Activated T-helper 17 cell treated with anti-CD3 and anti-CD28 coated beads, Interleukin-2, amount 50 U/mL, for 72 hours (primary cell): ENCODE measurements at regions not wholly inside any gene's neighbourhood (a gene's known extent, or its start where the extent isn't known, plus 50 kb on each side); places are given as distances from the start of the nearest gene placed in this dataset.

ENCODE experiments used
- ATAC-seq: fragments of 150-1000 bp; cut with Tn5 transposase; replicated peaks from 2 replicates; pipeline ENCODE4 v1.10.0; 2021; ENCODE audit warnings: mild to moderate bottlenecking, moderate library complexity
- H3K27ac Mint-ChIP-seq: one replicate; pipeline ENCODE4 v1.8.0; 2022; ENCODE audit warnings: mixed read lengths
- H3K27me3 Mint-ChIP-seq: one replicate; pipeline ENCODE4 v1.8.0; 2022; ENCODE audit warnings: mixed read lengths
- H3K36me3 Mint-ChIP-seq: one replicate; pipeline ENCODE4 v1.8.0; 2022; ENCODE audit warnings: low read depth, mild to moderate bottlenecking, mixed read lengths
- H3K4me1 Mint-ChIP-seq: one replicate; pipeline ENCODE4 v1.8.0; 2022; ENCODE audit warnings: mixed read lengths
- H3K4me3 Mint-ChIP-seq: one replicate; pipeline ENCODE4 v1.8.0; 2022; ENCODE audit warnings: mild to moderate bottlenecking, mixed read lengths
- H3K9me3 Mint-ChIP-seq: one replicate; pipeline ENCODE4 v1.8.0; 2022; ENCODE audit warnings: mixed read lengths

DNA sequence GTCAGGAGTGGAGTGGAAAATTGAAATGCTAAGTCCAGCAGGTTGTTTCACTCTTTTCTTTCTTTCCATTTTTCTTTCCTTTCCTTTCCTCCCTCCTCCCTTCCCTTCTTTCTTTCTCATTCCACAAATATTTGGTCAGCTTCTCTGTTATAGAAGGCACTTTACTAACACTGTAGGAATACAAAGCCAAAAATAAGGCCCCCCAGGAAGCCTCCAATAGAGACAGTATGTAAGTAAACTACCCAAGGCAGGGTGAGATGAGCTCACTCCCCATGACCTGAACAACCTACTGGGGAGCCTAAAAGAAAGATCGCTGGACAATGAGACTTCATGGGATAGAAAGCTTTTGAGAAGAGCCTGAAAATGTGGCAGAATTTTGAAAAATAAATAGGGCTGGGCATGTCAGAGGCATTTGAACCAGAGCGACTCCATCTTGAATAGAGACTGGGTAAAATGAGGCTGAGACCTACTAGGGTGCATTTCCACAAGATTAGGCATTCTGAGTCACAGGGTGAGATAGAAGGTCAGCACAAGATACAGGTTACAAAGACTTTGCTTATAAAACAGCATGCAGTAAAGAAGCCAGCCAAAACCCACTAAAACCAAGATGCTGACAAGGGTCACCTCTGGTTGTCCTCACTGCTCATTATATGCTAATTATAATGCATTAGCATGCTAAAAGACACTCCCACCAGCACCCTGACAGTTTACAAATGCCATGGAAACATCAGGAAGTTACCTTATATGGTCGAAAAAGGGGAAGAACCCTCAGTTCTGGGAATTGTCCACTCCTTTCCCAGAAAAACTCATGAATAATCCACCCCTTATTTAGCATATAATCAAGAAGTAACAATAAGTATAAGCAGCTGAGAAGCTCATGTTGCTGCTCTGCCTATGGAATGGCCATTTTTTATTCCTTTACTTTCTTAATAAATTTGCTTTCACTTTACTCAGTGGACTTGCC, 158.9 kb upstream of the EGFLAM start:
- no peak for ATAC-seq
- Mint-ChIP-seq H3K4me1 (no peaks in the 10 kb centered on the region), H3K4me3 (no peak overlapping the region), H3K27me3 (peaks cover 5% of the 10 kb centered on the region), H3K36me3 (no peaks in the 10 kb centered on the region), H3K27ac (no peak overlapping the region), H3K9me3 (no peaks in the 10 kb centered on the region)

DNA sequence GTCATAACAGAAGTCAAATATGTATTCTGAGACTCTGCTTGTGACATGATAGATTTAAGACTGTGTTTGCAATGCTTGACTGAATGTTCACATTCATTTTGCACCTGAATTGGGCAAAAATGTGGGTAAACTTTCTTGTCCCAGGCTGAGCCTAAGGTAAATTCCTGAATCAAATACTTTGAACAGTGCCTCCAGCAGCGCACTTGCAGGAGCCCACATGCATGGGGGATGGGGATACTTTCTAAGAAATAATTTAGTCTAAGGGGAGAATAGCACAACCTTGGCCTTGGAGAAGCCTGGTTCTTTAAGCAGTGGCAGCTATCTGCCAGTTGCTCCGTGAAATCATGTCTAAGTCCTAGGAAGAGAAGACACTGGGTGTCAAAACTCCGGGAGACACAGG, 163.5 kb upstream of the EGFLAM start:
- H3K36me3 Mint-ChIP-seq: no peaks in the 10 kb centered on the region
- peaks cover 3% of the 10 kb centered on the region for H3K9me3 Mint-ChIP-seq
- no peak overlapping the region for H3K27ac Mint-ChIP-seq
- ATAC-seq: no peak
- no peaks in the 10 kb centered on the region for H3K4me1 Mint-ChIP-seq
- H3K4me3 Mint-ChIP-seq: no peak overlapping the region
- peaks cover 9% of the 10 kb centered on the region for H3K27me3 Mint-ChIP-seq

DNA sequence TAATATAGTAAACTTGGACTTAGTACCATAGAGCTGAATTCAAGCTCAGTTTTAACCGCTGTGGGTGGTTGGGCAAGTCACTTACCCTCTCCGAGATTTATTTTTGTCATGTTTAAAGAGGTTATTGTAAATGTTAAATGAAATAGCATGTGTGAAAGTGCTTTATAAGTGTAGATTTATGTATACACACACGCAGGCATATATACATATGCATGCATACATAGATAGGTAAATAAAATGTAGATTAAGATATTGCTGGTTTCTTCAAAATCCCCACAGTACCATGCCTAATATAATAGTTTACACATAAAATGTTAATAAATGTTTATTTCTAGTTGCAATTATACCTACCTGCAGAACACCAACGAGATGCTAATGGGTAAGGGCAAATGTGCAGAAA, 164.5 kb upstream of the EGFLAM start:
- H3K27me3 Mint-ChIP-seq: peaks cover 9% of the 10 kb centered on the region
- no peak overlapping the region for H3K27ac Mint-ChIP-seq

DNA sequence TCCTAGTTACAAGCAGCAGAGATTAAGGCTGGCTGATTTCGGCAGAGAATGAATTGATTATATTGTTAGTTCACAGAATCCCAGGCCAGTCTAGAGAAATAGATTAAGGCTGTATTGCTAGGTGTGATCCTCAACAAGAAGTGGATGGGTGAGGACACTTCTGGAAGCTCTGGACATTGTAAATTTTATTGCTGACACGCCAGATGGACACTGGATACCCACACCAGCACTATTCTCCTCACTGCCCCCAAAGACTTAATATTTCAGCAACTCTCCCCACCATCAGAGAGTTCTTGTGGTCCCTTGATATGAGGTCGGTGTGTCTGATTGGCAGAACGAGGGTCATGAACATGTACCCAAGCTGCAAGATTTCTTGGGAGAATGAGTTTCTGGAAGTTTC, 171.6 kb upstream of the EGFLAM start:
- no peak for ATAC-seq
- Mint-ChIP-seq H3K9me3 (no peaks in the 10 kb centered on the region), H3K27ac (no peak overlapping the region), H3K4me3 (no peak overlapping the region), H3K27me3 (peaks cover 8% of the 10 kb centered on the region), H3K36me3 (no peaks in the 10 kb centered on the region), H3K4me1 (no peaks in the 10 kb centered on the region)

More for the DNA sequence above, 164.5 kb upstream of the EGFLAM start:
- H3K4me1 Mint-ChIP-seq: no peaks in the 10 kb centered on the region
- no peak for ATAC-seq
- peaks cover 3% of the 10 kb centered on the region for H3K9me3 Mint-ChIP-seq
- no peak overlapping the region for H3K4me3 Mint-ChIP-seq
- no peaks in the 10 kb centered on the region for H3K36me3 Mint-ChIP-seq

DNA sequence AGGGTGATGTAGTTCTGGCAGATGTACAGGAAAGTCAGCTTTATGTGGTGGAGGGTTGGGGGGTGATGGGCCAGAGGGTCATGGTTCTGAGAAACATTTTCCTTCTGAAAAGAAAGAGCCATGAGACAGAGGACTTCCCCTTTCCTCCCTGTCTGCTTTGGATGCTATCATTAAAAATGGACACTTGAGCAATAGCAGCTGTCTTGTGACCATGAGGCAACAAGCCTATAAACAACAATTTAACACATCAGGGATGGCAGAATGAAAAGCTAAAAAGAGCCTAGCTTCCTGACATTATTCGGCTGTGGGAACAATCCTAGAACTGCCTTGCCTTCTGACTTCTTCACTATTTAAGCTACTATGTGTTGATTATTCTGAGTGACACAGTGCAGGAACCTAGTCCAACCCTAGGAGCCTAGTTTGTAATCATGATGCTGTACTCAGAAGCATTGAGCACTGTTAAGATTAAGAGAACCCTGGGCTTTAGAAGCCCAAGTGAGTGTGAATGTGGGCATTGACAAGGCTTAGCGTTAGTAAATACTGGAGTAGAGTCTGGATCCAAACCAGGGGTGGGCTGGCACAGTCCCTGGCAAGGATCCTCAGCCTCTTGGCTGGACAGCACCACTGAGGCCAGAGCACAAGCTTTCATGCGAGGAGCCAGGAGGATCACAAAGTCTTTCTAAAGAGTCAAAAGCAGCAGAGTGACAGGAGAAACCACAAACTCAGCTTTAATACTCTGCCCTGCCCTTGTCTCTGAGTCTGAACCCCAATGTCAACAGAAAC, 178.5 kb upstream of the EGFLAM start:
- ATAC-seq: no peak
- Mint-ChIP-seq H3K36me3 (no peaks in the 10 kb centered on the region), H3K4me1 (no peaks in the 10 kb centered on the region), H3K27me3 (no peaks in the 10 kb centered on the region), H3K9me3 (no peaks in the 10 kb centered on the region), H3K4me3 (no peak overlapping the region), H3K27ac (no peak overlapping the region)

DNA sequence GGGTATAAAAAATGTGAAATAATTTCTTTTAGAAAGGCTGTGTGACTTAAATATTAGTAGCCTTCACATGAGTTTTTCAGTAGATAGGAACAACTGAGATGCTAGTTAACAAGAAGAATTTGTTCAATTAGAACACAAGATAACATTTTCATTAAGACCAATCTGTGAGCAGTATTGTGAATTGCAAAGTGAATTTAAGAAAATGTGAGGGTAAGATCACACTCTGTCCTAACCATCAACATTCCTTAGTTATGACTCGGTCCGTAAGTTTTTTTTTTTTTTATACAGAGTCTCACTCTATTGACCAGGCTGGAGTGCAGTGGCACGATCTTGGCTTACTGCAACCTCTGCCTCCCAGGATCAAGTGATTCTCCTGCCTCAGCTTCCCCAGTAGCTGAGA, 180.2 kb upstream of the EGFLAM start:
- no peak overlapping the region for H3K4me3 Mint-ChIP-seq
- no peaks in the 10 kb centered on the region for H3K27me3 Mint-ChIP-seq

DNA sequence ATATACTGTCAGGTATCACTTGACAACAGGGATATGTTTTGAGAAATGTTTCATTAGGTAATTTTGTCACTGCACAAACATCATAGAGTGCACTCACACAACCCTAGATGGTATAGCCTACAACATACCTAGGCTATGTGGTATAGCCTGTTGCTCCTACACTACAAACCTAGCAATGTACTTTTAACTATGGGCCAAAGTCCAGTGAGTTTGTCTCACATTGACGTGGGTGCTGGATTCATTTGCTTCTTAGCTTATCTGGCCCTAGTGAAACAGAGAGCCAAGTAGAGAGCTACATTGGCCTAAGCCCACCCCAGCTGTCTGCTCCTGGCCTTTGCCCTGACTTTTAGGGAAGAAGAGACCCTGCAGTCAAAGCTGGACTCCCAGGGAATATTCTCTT, 180.7 kb upstream of the EGFLAM start:
- H3K9me3 Mint-ChIP-seq: no peaks in the 10 kb centered on the region
- no peak for ATAC-seq
- H3K27ac Mint-ChIP-seq: no peak overlapping the region
- no peaks in the 10 kb centered on the region for H3K4me1 Mint-ChIP-seq
- H3K36me3 Mint-ChIP-seq: no peaks in the 10 kb centered on the region
- no peak overlapping the region for H3K4me3 Mint-ChIP-seq
- no peaks in the 10 kb centered on the region for H3K27me3 Mint-ChIP-seq

More for the DNA sequence above, 180.2 kb upstream of the EGFLAM start:
- H3K4me1 Mint-ChIP-seq: no peaks in the 10 kb centered on the region
- H3K9me3 Mint-ChIP-seq: no peaks in the 10 kb centered on the region
- no peak for ATAC-seq
- no peaks in the 10 kb centered on the region for H3K36me3 Mint-ChIP-seq
- H3K27ac Mint-ChIP-seq: no peak overlapping the region

DNA sequence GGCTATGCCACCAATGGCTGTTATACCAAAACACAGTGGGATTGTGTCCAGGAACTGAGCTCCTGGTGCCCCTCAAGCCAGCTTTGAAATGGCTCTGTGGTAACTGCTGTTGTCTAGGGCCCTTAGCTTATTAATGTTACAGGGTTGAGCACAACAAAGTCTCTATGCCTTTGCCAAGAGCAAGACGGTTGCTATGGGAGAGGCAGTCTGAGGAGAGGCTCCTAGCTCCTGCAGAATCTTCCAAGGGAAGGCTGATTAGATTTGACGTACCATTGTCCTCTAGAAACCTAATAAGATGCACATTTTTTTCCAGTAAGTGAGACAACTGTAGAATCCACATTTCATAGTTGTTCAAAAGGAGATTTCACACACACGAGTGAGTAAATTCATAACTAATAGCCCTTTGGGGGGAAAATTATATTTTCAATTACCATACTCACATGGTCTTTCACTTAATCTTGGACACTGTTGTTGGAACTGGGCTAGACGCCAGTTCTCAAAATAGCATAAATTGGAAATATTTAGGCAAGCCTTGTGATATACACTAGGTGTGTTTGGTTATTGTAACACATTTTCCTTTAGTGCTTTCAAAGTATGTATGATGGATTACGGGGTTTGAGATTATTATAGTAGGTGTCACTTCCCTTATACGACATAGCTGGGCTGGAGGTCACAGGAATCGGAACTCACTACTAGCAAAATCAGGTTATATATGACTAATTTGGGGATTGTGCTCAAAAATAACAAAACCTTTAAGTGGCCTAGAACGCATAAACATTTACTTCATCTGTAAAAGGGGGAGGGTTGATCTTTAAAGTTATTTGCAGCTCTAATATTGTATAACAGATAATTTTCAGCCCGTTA, 186.3 kb upstream of the EGFLAM start:
- Mint-ChIP-seq H3K4me3 (no peak overlapping the region), H3K27ac (no peak overlapping the region), H3K4me1 (no peaks in the 10 kb centered on the region), H3K27me3 (peaks cover 4% of the 10 kb centered on the region), H3K36me3 (no peaks in the 10 kb centered on the region), H3K9me3 (no peaks in the 10 kb centered on the region)
- ATAC-seq: no peak

DNA sequence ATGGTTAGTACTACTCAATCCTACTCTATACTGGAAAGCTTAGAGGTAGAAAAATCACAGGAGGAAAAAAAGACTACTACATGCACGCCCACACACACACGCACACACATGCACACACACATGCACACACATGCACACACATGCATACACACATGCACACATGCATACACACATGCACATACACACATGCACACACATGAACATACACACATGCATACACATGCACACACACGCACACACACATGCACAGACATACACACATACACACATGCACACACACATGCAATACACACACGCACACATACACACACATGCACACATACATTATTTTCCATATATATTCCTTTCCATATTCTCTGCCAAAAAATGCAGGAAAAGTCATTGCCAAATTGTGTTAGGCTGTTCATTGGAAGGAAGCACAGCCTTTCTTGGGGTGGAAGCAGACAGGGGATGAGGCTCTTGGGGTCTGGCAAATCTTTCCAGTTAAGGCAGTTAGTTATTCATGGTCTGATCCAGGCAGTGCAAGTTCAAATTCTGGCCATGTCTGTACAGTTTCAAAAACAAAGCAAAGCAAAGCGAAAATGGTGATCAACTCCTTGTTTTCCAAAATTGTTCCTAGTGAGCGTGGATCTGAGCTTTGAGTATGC, 187.9 kb upstream of the EGFLAM start:
- no peaks in the 10 kb centered on the region for H3K4me1 Mint-ChIP-seq
- no peak for ATAC-seq

DNA sequence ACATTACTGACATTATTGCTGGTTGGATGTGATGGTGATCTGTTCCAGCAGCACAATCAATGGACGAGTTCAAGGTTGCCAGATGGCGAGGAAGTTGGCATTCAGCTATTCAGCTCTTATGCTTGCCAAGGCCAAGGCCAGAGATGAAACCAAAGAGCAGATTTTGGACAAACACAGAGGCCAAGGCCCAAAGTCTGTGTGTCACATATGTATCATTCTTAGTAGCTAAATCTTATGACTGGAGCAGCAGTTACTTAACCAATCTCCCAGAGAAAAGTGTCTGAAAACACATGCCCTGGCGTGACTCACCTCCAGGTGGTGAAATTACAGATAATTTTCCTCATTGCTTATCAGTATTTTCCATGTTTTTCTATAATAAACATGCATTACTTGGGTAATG, 189.0 kb upstream of the EGFLAM start:
- Mint-ChIP-seq H3K4me1 (no peaks in the 10 kb centered on the region), H3K27ac (no peak overlapping the region), H3K36me3 (no peaks in the 10 kb centered on the region), H3K27me3 (peaks cover 11% of the 10 kb centered on the region), H3K9me3 (peaks cover 4% of the 10 kb centered on the region), H3K4me3 (no peak overlapping the region)
- no peak for ATAC-seq

More for the DNA sequence above, 187.9 kb upstream of the EGFLAM start:
- Mint-ChIP-seq H3K36me3 (no peaks in the 10 kb centered on the region), H3K9me3 (peaks cover 4% of the 10 kb centered on the region), H3K27ac (no peak overlapping the region), H3K4me3 (no peak overlapping the region), H3K27me3 (peaks cover 8% of the 10 kb centered on the region)

DNA sequence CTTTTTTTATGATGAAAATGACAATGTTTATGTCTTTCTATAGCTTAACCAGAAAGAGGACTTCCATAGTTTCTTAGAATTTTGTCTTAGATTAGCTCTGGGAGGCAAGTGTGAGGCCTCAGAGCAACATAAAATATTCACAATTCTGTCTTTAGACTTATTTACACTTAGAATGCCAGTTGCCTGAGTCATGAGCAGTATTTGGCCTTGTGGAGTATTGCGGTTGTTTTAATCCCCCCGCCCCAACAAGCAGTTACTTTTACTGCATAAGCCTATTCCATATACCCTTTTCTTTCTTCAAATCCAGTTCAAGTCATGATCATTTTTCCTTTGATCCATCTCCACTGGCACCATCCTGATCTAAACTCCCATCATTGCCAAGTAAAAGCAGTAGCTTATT, 198.0 kb upstream of the EGFLAM start:
- Mint-ChIP-seq H3K4me3 (no peak overlapping the region), H3K36me3 (no peaks in the 10 kb centered on the region), H3K9me3 (no peaks in the 10 kb centered on the region), H3K27me3 (peaks cover 6% of the 10 kb centered on the region), H3K4me1 (no peaks in the 10 kb centered on the region), H3K27ac (no peak overlapping the region)
- ATAC-seq: no peak

DNA sequence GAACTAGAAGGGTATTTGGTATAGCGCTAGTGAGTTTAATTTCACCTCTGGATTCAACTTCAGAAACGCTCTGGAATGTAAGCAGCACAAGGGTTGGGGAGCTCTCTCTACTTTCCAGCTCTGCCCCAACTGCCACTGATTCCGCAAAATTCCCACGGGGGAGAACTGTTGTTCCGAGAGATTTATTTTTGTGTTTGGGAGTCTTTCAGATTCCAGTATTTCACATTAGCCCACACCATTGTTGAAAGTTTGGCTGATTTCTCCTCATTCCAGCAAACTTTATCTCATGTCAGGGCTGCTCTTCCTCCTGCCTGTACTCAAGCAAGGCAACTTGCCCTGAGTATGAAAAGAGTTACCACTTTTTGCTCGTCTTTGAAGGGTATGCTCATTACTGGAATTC, 198.5 kb upstream of the EGFLAM start:
- Mint-ChIP-seq H3K27me3 (peaks cover 6% of the 10 kb centered on the region), H3K27ac (no peak overlapping the region), H3K36me3 (no peaks in the 10 kb centered on the region), H3K4me1 (no peaks in the 10 kb centered on the region), H3K4me3 (no peak overlapping the region), H3K9me3 (no peaks in the 10 kb centered on the region)
- ATAC-seq: no peak

DNA sequence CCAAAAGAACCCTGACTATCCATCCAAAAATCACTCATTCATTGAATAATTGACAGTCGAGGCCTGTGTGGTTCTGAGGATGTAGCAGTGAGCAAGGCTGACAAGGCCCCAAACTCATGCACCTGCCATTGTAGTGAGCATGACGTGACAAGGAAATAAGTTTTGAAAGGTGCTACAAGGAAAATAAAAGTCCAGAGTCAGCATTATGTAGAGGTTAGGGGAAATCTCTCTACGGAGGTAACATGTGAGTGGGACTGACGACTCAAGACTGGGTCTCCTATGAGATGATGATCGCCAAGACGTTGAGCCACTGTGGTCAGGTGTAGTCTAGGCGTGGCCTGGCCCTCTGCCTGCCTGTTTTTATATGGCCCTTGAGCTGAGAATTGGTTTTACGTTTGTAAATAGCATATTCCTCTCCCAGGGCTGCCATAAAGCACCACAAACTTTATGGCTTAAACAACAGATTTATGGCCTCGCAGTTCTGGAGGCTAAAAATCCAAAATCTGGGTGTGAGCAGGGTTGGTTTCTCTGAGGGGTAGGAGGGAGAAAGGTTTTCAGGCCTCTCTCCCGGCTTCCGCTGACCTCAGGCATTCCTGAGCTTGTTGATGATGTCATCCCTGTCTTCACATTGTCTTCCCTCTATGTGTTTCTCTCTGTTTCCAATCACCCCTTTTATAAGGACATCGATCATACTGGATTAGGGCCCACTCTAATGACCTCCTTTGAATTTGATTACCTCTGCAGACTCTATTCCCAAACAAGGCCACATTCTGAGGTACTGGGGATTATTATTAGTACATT, 206.4 kb upstream of the EGFLAM start:
- no peaks in the 10 kb centered on the region for H3K27me3 Mint-ChIP-seq

More for the DNA sequence above, 206.4 kb upstream of the EGFLAM start:
- no peaks in the 10 kb centered on the region for H3K4me1 Mint-ChIP-seq
- H3K9me3 Mint-ChIP-seq: no peaks in the 10 kb centered on the region
- no peak overlapping the region for H3K27ac Mint-ChIP-seq
- no peaks in the 10 kb centered on the region for H3K36me3 Mint-ChIP-seq
- ATAC-seq: no peak
- no peak overlapping the region for H3K4me3 Mint-ChIP-seq
